ENCODE measurements at regions not wholly inside any gene's neighbourhood (a gene's known extent, or its start where the extent isn't known, plus 50 kb on each side); places are given as distances from the start of the nearest gene placed in this dataset.
"Not testable (repeated sequence)": the region's sequence is repeated elsewhere in the genome, so short reads cannot be mapped to it uniquely, and the experiment has no call there.

- TF ChIP-seq CTCF (conservative IDR thresholded peaks at IDR 0.05) = no peak
- no peak overlapping the region for H3K27ac ChIP-seq
These were observed 133.4 kb downstream of the NDFIP2 start for GRCh38 chr13:79614250-79614918.

GRCh38 chr13:79612604-79613003 is 131.6 kb downstream of the NDFIP2 start:
- TF ChIP-seq CTCF (conservative IDR thresholded peaks at IDR 0.05) = no peak
- no peak overlapping the region for H3K27ac ChIP-seq

- H3K27ac ChIP-seq = not testable (repeated sequence)
These were observed 126.9 kb downstream of the NDFIP2 start for GRCh38 chr13:79607895-79608294.
